HT-29 (cell line): ENCODE measurements at regions not wholly inside any gene's neighbourhood (a gene's known extent, or its start where the extent isn't known, plus 50 kb on each side); places are given as distances from the start of the nearest gene placed in this dataset.

ENCODE experiments used
- DNase-seq: peaks from one replicate; pipeline ENCODE4 v3.0.0-alpha.2; 2015; ENCODE audit warnings: low spot score

- no peak for DNase-seq
These were observed 150.6 kb upstream of the ZFHX3 start for GRCh38 chr16:73198481-73198880.

- DNase-seq = no peak
These were observed 149.7 kb upstream of the ZFHX3 start for GRCh38 chr16:73197598-73197997.

GRCh38 chr16:73196670-73197069 lies 148.7 kb upstream of the ZFHX3 start:
- DNase-seq = peak; percentile 78

- DNase-seq = no peak
These were observed 145.5 kb upstream of the ZFHX3 start for GRCh38 chr16:73193464-73193863.

- no peak for DNase-seq
These were observed 144.4 kb upstream of the ZFHX3 start for GRCh38 chr16:73192232-73192894.

- no peak for DNase-seq
These were observed 143.7 kb upstream of the ZFHX3 start for GRCh38 chr16:73191660-73192046.

- DNase-seq = no peak
These were observed 143.0 kb upstream of the ZFHX3 start for GRCh38 chr16:73190688-73191659.

- DNase-seq = no peak
These were observed 142.3 kb upstream of the ZFHX3 start for GRCh38 chr16:73190256-73190655.

GRCh38 chr16:73189136-73189535 lies 141.2 kb upstream of the ZFHX3 start:
- no peak for DNase-seq

GRCh38 chr16:73186752-73187601 lies 139.0 kb upstream of the ZFHX3 start:
- DNase-seq = no peak

GRCh38 chr16:73185737-73186136 lies 137.8 kb upstream of the ZFHX3 start:
- no peak for DNase-seq

- DNase-seq = no peak
These were observed 135.7 kb upstream of the ZFHX3 start for GRCh38 chr16:73183611-73184092.

GRCh38 chr16:73179705-73180331 lies 131.9 kb upstream of the ZFHX3 start:
- DNase-seq = no peak

GRCh38 chr16:73177729-73178295 lies 129.9 kb upstream of the ZFHX3 start:
- no peak for DNase-seq

- DNase-seq = peak; percentile 38
These were observed 128.7 kb upstream of the ZFHX3 start for GRCh38 chr16:73176577-73177013.

GRCh38 chr16:73172973-73173709 lies 125.2 kb upstream of the ZFHX3 start:
- DNase-seq = no peak

- DNase-seq = no peak
These were observed 124.5 kb upstream of the ZFHX3 start for GRCh38 chr16:73172241-73172972.

GRCh38 chr16:73171901-73172240 lies 123.9 kb upstream of the ZFHX3 start:
- DNase-seq = no peak

- DNase-seq = no peak
These were observed 123.5 kb upstream of the ZFHX3 start for GRCh38 chr16:73171380-73171779.

GRCh38 chr16:73170612-73171038 lies 122.7 kb upstream of the ZFHX3 start:
- peak; percentile 19 for DNase-seq
